ENCODE measurements at regions not wholly inside any gene's neighbourhood (a gene's known extent, or its start where the extent isn't known, plus 50 kb on each side); places are given as distances from the start of the nearest gene placed in this dataset.

- ATAC-seq (no peak), DNase-seq (ENCODE audit: low spot score) (no peak)
- intact Hi-C loops (cut with DNase I) = no loop called here
Observed at GRCh38 chr2:192876698-192877097, 682.0 kb upstream of the TMEFF2 start.

GRCh38 chr2:192854706-192855105 is 660.0 kb upstream of the TMEFF2 start:
- intact Hi-C loops (cut with DNase I) = no loop called here
- ATAC-seq (no peak), DNase-seq (ENCODE audit: low spot score) (no peak)

- ATAC-seq (no peak), DNase-seq (ENCODE audit: low spot score) (no peak)
- intact Hi-C loops (cut with DNase I) = no loop called here
Observed at GRCh38 chr2:192854031-192854430, 659.3 kb upstream of the TMEFF2 start.

- DNase-seq (ENCODE audit: low spot score) (no peak), ATAC-seq (no peak)
- intact Hi-C loops (cut with DNase I) = no loop called here
Observed at GRCh38 chr2:192828947-192829346, 634.2 kb upstream of the TMEFF2 start.

- intact Hi-C loops (cut with DNase I) = no loop called here
- ATAC-seq = peak; percentile 24
Observed at GRCh38 chr2:192828175-192828574, 633.4 kb upstream of the TMEFF2 start.

GRCh38 chr2:192827735-192828134 is 633.0 kb upstream of the TMEFF2 start:
- intact Hi-C loops (cut with DNase I) = no loop called here
- ATAC-seq = peak; percentile 13
- no peak for DNase-seq (ENCODE audit: low spot score)

More at GRCh38 chr2:192828175-192828574, 633.4 kb upstream of the TMEFF2 start:
- DNase-seq (ENCODE audit: low spot score) = no peak

- intact Hi-C loops (cut with DNase I) = no loop called here
- no peak for DNase-seq (ENCODE audit: low spot score)
- no peak for ATAC-seq
Observed at GRCh38 chr2:192814376-192814775, 619.6 kb upstream of the TMEFF2 start.

GRCh38 chr2:192813341-192813740 is 618.6 kb upstream of the TMEFF2 start:
- intact Hi-C loops (cut with DNase I) = no loop called here
- ATAC-seq = no peak
- no peak for DNase-seq (ENCODE audit: low spot score)

- ATAC-seq (no peak), DNase-seq (ENCODE audit: low spot score) (no peak)
- intact Hi-C loops (cut with DNase I) = no loop called here
Observed at GRCh38 chr2:192809173-192809572, 614.4 kb upstream of the TMEFF2 start.

GRCh38 chr2:192783643-192784042 is 588.9 kb upstream of the TMEFF2 start:
- ATAC-seq = no peak
- no peak for DNase-seq (ENCODE audit: low spot score)
- intact Hi-C loops (cut with DNase I) = no loop called here

- intact Hi-C loops (cut with DNase I) = no loop called here
- ATAC-seq (no peak), DNase-seq (ENCODE audit: low spot score) (no peak)
Observed at GRCh38 chr2:192775459-192776262, 580.9 kb upstream of the TMEFF2 start.

GRCh38 chr2:192775011-192775410 is 580.3 kb upstream of the TMEFF2 start:
- intact Hi-C loops (cut with DNase I) = no loop called here
- no peak for DNase-seq (ENCODE audit: low spot score)
- ATAC-seq = no peak

GRCh38 chr2:192773044-192773443 is 578.3 kb upstream of the TMEFF2 start:
- DNase-seq (ENCODE audit: low spot score) (no peak), ATAC-seq (no peak)
- intact Hi-C loops (cut with DNase I) = no loop called here

GRCh38 chr2:192749611-192750200 is 555.0 kb upstream of the TMEFF2 start:
- ATAC-seq (no peak), DNase-seq (ENCODE audit: low spot score) (no peak)
- intact Hi-C loops (cut with DNase I) = no loop called here

GRCh38 chr2:192741889-192742288 is 547.2 kb upstream of the TMEFF2 start:
- no peak for DNase-seq (ENCODE audit: low spot score)
- intact Hi-C loops (cut with DNase I) = no loop called here
- ATAC-seq = no peak

GRCh38 chr2:192735447-192735846 is 540.7 kb upstream of the TMEFF2 start:
- intact Hi-C loops (cut with DNase I) = no loop called here
- DNase-seq (ENCODE audit: low spot score) = no peak

GRCh38 chr2:192729369-192729768 is 534.6 kb upstream of the TMEFF2 start:
- ATAC-seq = no peak
- intact Hi-C loops (cut with DNase I) = no loop called here
- no peak for DNase-seq (ENCODE audit: low spot score)

More at GRCh38 chr2:192735447-192735846, 540.7 kb upstream of the TMEFF2 start:
- no peak for ATAC-seq

- no peak for DNase-seq (ENCODE audit: low spot score)
- no peak for ATAC-seq
- intact Hi-C loops (cut with DNase I) = no loop called here
Observed at GRCh38 chr2:192725991-192726390, 531.3 kb upstream of the TMEFF2 start.

- intact Hi-C loops (cut with DNase I) = no loop called here
- DNase-seq (ENCODE audit: low spot score) = no peak
- ATAC-seq = no peak
Observed at GRCh38 chr2:192719629-192720028, 524.9 kb upstream of the TMEFF2 start.

GRCh38 chr2:192718340-192718739 is 523.6 kb upstream of the TMEFF2 start:
- ATAC-seq (no peak), DNase-seq (ENCODE audit: low spot score) (no peak)
- intact Hi-C loops (cut with DNase I) = no loop called here

- intact Hi-C loops (cut with DNase I) = no loop called here
Observed at GRCh38 chr2:192700934-192701333, 506.2 kb upstream of the TMEFF2 start.

More at GRCh38 chr2:192700934-192701333, 506.2 kb upstream of the TMEFF2 start:
- DNase-seq (ENCODE audit: low spot score) (no peak), ATAC-seq (no peak)
